ENCODE measurements at regions not wholly inside any gene's neighbourhood (a gene's known extent, or its start where the extent isn't known, plus 50 kb on each side); places are given as distances from the start of the nearest gene placed in this dataset.

DNA sequence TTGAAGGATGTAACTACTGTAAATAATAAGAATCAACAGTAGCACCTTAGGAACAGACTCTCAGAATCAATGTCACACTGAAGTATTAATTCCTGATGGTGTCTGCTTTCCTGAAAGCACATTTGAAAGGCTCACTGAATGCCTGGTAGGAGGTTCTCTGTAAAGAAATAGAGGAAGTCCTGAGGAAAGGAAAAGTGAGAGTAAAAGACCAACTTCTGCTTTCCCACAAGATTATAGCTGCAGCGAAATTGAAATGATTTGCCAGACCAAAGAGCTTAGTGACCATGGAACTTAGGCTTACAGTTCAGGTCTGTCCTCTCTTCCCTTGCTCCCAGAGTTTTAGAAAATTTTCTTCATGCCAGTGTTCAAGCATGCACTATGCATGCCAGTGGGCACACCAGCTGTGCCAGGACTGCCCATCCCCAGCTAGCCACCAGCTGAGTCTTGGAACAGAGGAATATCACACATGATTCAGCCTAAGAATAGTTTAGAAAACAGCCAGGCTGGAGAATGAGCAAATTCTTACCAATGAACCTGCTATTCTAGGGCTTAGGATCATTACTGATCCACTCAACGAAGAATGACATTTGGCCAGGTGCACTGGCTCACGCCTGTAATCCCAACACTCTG, 123.2 kb downstream of the HERPUD2 start:
- Histone ChIP-seq H4K8ac (ENCODE audit: low read depth in 2 of 2, low read length in 2 of 2) (no peak overlapping the region), H3K27me3 (ENCODE audit: control insufficient read depth, insufficient read depth, low read length) (peaks cover 23% of the 10 kb centered on the region), H3K36me3 (ENCODE audit: control insufficient read depth, insufficient read depth, low read length) (no peaks in the 10 kb centered on the region), H3K4ac (ENCODE audit: low read depth, low read length) (no peak overlapping the region), H3K18ac (ENCODE audit: low read depth, low read length) (no peak overlapping the region), H3K9me1 (ENCODE audit: insufficient read depth, low read length) (no peaks in the 10 kb centered on the region), H3K9ac (ENCODE audit: low read depth, low read length) (no peak overlapping the region), H3K4me3 (ENCODE audit: insufficient read depth, low read depth, low read length) (no peak overlapping the region), H2AFZ (replicated peaks; ENCODE audit: low read length, poor library complexity) (no peak overlapping the region), H3K4me2 (ENCODE audit: low read depth, low read length) (no peak overlapping the region), H2BK15ac (ENCODE audit: low read depth, low read length) (no peak overlapping the region), H4K5ac (ENCODE audit: low read depth, low read length) (no peak overlapping the region), H3K23ac (ENCODE audit: low read depth, low read length) (no peak overlapping the region), H3K9me3 (ENCODE audit: control insufficient read depth, insufficient read depth, low read length) (no peaks in the 10 kb centered on the region), H2AK5ac (ENCODE audit: low read depth, low read length) (no peak overlapping the region), H3K56ac (ENCODE audit: extremely low read depth, insufficient read depth, low read length) (no peak overlapping the region), H2BK120ac (ENCODE audit: low read depth, low read length) (no peak overlapping the region), H2BK5ac (ENCODE audit: low read depth, low read length, poor library complexity, severe bottlenecking) (no peak overlapping the region), H3K27ac (ENCODE audit: insufficient read depth, low read length) (no peak overlapping the region), H3K79me1 (ENCODE audit: low read depth in 1 of 2, low read length in 2 of 2) (no peaks in the 10 kb centered on the region), H3K14ac (replicated peaks; ENCODE audit: low read depth, low read length) (no peak overlapping the region), H4K20me1 (ENCODE audit: insufficient read depth, low read length) (no peaks in the 10 kb centered on the region), H2BK20ac (ENCODE audit: low read depth, low read length) (no peak overlapping the region), H3K4me1 (ENCODE audit: control insufficient read depth, insufficient read depth, low read length) (peaks cover 4% of the 10 kb centered on the region; the same call in 1 of the 2 replicates), H2AK9ac (replicated peaks; ENCODE audit: low read depth, low read length, poor library complexity) (no peak overlapping the region), H4K91ac (ENCODE audit: insufficient read depth, low read depth, low read length) (no peak overlapping the region)
- CTCF ChIA-PET, result no interaction called here
- ATAC-seq (ENCODE audit: low read depth) (no peak), DNase-seq (no peak)
- no TSS peak for BruUV-seq (replicated peaks)
- 86% methylated on average over 1 of the region's 3 CpGs; no CpG with 5 or more reads in 1 of the 2 experiments for WGBS, 2 experiments (ENCODE audit: extremely low coverage in 2 of 2, insufficient read length in 1 of 2)
- POLR2A ChIA-PET (ENCODE audit: unreplicated experiment), result no interaction called here
- TF ChIP-seq RAD21 (IDR thresholded peaks at IDR 0.05; ENCODE audit: low read length) (no peak), CHD1 (IDR thresholded peaks at IDR 0.05; ENCODE audit: low read depth, low read length) (no peak), POLR2A (IDR thresholded peaks at IDR 0.05; ENCODE audit: low read depth, low read length) (no peak), CEBPB (IDR thresholded peaks at IDR 0.05; ENCODE audit: low read depth, low read length) (no peak), RCOR1 (IDR thresholded peaks at IDR 0.05; ENCODE audit: insufficient replicate concordance, low read length) (no peak), MAFK (IDR thresholded peaks at IDR 0.05; ENCODE audit: low read depth, low read length) (no peak), BHLHE40 (IDR thresholded peaks at IDR 0.05; ENCODE audit: low read depth, low read length) (no peak)
- TF ChIP-seq, protein P1, sequence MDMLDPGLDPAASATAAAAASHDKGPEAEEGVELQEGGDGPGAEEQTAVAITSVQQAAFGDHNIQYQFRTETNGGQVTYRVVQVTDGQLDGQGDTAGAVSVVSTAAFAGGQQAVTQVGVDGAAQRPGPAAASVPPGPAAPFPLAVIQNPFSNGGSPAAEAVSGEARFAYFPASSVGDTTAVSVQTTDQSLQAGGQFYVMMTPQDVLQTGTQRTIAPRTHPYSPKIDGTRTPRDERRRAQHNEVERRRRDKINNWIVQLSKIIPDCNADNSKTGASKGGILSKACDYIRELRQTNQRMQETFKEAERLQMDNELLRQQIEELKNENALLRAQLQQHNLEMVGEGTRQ (IDR thresholded peaks at IDR 0.05; ENCODE audit: low read depth, low read length), result no peak
- in situ Hi-C loops (cut with MboI; ENCODE audit: low sequenced_read_pairs) (no loop called here), intact Hi-C loops (cut with micrococcal nuclease) (no loop called here), dilution Hi-C loops (cut with HindIII; ENCODE audit: low sequenced_read_pairs, unreplicated experiment) (no loop called here)

Measured in IMR-90 (cell line).